ENCODE measurements at regions not wholly inside any gene's neighbourhood (a gene's known extent, or its start where the extent isn't known, plus 50 kb on each side); places are given as distances from the start of the nearest gene placed in this dataset.
"Not testable (repeated sequence)": the region's sequence is repeated elsewhere in the genome, so short reads cannot be mapped to it uniquely, and the experiment has no call there.

DNA sequence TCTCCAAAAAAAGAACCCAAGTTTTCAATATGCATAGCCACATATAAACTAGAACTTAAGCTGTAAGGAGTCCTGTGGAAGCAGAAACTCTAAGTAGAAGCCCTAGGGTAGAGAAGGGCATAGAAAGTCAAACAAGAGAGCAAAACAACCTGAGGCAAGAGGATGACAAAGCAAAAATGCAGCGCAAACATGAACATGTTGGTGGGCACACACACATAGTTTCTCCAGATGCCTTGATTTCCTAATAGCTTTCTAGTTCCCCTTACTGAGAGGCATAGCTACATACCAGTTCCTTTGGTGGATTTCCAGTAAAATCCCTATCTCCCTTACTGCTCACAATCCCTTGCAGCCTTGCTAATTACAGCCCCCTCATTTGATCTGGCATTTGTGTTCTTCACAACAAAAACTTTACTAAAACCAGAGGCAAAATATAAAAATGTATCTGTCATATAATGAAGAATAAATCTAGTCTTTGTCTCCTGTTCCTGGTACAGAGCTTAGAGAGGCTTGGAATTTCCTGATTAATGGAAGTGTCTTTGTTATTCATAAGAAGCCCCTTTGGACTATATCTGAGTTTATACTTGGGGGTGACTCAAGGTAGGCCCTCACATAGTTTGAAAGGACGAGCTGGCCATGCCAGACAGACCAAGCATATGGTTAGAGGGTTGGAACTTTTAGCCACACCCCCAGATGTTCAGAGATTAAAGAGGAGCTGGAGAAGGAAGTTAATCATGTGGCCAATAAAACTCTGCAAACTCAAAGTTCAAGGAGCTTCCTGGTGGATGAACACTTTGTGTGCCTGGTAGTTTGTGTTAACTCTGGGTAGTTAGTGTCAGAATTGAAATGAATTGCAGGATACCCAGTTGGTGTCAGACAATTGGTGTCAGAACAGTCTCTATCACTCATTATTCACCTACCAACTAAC lies 52.7 kb upstream of the ZCCHC13 start:
- DNase-seq: peak; percentile 69

- DNase-seq: no peak
Measured at GRCh38 chrX:74250574-74250973, 53.4 kb upstream of the ZCCHC13 start.

GRCh38 chrX:74249963-74250362 lies 54.0 kb upstream of the ZCCHC13 start:
- peak; percentile 67 for DNase-seq

DNA sequence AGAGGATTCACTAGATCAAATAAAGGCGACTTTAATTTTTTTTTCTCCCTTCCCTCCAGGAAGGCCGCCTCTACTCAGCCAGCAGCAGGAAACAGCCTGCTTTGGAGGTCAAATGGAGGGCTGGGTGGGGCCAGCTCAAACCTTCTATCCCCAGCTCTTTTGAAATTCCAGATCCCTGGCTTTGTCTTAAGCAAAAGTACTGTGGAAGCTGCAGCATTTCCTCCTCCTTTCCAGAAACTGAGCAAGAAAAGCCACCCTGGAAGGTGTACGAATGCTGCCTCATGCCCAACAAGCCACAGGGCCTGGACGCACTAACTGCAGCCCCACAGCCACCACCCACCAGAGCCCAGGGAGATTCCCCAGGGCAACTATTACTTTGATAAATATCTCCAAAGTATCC lies 55.1 kb upstream of the ZCCHC13 start:
- DNase-seq: no peak

DNA sequence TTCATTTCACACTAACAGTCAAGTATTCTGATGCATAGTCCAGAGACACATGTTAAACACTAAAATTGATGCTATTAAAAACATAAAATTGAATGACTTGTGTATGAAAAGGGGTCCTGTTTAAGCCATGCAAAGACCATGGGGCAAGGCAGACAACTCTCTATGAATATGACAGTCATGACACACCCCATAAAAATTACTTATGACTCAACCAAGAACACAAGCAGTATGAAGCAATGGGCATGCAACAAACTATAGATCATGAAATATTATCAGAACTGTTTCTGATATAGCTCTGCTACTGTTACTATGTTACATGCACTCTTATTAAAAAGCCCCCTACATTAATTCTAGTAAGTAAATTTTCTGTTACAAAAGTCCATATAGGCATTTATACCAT lies 57.5 kb upstream of the ZCCHC13 start:
- no peak for DNase-seq

DNA sequence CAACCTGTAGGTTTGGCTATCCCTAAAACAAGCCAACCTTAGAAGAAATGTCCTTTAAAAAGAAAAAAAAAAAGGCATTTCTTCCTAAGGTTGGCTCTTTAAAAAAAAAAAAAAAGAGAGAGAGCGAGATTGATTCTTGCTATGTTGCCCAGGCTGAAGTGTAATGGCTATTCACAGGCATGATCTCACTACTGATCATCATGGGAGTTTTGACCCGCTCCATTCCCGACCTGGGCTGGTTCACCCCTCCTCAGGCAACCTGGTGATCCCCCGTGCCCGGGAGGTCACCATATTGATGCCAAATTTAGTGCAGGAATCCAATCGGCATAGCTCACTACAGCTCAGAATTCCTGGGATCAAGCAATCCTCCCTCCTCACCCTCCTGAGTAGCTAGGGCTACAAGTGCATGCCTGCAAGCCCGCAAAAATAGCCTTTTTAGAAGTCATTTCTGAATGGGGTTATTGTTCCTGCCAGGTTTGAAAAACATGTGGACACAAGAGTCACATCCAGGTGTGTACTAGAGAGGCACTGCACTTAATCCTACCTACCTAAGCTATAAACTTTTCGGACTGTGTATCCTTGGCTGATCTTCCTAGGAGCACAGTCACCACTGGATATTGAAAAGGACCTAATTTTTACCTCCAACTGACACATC lies 61.4 kb upstream of the ZCCHC13 start:
- DNase-seq: no peak

DNA sequence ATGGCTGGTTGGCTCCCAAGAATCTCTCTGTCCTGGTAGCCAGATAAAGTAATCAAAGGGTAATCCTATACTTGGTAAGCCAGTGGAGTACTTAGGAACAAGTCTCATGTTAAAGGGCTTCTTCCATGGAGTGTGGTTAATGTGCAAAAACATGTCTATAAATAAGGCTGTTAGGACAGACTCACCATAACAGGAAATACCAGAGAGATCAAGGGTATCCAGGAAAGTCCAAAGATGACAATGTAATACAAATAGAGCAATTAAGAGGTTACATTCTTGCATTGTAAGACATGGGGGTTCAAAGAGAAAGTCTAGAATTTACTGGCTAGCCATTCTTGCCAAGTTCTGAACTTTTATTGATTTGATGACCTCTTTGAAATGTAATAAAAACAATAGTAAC lies 61.9 kb upstream of the ZCCHC13 start:
- no peak for DNase-seq

DNA sequence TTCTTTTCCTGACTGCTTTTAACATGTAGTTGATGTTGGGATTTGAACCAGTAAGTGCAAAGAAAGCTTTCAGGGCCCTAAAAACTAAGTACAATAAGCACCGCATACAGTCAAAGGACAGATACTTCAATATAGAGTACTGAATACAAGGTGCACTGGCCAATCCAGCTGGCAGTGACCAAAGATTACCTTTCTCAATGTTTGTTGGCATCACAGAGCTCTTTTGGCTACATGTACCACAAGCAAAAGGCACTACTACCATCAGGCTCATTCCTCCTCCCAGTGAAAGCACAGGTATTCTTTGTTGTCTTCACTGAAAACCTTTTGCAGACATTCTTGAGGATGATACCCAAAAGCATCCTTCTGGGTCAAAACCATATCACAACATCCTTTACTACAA lies 65.2 kb upstream of the ZCCHC13 start:
- no peak for DNase-seq

DNA sequence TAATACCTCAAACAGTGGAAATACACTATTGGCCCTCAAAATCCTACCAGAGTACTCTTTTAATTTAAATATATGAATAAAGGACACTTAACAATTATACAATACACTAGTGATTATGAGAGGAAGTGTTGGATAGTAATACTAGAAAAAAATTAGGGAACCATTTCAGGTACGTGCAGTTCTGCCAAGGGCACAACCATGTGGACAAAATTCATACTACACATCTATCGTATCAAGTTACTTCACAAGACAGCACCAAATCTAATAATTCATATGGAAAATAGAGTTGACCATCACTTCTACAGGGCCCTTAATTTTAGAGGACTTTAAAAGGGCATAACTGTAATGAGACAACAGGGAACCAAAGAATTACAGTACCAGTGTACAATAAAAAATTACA lies 69.2 kb upstream of the ZCCHC13 start:
- DNase-seq: peak; percentile 11

DNA sequence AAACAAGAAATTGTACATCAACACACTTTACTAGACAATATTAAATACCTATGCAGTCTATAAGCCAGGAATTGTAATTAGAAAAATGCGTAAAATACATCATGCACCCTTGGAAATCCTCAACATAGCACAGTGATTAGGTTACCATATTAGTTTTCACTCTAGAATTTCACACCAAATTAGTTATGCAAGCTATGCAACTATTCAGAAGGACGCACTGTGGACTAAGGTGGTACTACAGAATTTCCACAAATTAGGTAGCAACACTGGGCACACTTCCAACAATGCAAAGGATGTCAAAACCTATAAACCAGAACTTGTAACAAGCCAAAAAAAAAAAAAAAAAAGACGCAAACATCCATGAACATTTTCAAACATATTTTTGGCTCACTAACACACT lies 71.1 kb upstream of the ZCCHC13 start:
- DNase-seq: peak; percentile 62

- DNase-seq: no peak
Measured at GRCh38 chrX:74231625-74232024, 72.4 kb upstream of the ZCCHC13 start.

DNA sequence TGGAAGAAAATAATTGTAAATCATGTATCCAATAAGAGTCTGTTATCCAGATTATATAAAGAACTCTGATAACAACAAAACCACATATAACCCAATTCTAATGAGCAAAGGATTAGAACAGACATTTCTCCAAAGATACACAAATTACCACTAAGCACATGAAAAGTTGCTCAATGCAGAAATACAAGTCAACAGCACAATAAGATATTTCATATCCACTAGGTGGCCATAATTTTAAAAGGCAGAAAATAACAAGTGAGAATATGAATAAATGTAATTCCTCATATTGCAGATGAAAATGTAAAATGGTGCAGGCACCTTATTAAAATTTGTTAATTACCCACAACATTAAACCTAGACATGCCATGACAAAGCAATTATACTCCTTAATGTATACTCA lies 73.9 kb upstream of the ZCCHC13 start:
- no peak for DNase-seq

GRCh38 chrX:74225111-74225510 lies 78.9 kb upstream of the ZCCHC13 start:
- no peak for DNase-seq

DNA sequence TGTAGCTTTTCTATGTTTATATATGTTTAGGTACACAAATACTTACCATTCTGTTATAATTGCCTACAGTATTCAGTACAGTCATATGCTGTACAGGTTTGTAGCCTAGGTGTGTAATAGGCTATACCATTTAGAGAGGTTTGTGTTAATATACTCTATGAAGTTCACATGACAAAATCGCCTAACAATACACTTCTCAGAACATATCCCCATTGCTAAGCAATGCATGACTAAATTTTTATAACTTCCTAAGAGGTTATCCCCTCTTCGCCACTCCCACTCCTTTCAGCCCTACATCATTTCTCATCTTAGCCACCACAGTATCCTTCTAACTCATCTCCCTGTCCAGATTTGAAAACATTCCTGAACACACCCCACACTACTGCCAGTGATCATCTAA lies 83.7 kb upstream of the ZCCHC13 start:
- DNase-seq: no peak

GRCh38 chrX:74218895-74219294 lies 85.1 kb upstream of the ZCCHC13 start:
- no peak for DNase-seq

DNA sequence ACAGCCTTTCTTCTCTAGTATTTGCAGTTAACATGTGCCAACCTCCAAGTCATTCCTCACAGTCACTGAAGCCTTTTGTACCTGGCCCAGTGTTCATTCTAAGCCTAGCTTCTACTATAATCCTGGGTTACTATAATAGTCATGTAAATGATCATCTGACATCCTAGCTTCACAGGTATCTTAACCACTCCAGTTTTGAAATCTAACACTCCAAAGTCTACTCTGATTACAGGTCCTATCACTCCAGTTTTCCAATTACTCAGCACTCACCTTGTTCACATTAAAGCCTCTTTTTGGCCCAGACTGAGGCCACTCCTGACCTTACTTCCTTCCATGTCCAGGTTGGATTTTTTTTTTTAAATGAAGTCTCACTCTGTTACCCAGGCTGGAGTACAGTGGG lies 87.6 kb upstream of the ZCCHC13 start:
- no peak for DNase-seq

DNA sequence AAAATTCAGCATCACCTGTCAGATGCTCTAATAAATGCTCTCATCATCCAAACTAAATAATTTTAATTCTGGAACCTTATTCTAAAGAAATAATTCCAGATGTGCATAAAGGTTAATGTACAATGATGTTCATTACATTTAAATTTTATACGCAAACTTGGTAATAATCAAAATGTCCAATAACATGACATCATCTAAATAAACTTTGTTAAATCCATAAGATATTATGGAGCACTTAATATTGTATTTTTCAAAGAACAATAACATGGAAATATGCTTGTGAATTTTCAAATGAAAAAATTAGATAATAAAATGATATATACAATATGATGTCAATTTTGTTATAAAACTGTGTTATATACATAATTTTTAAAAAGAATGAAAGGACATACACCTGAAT lies 92.1 kb upstream of the ZCCHC13 start:
- no peak for DNase-seq

- no peak for DNase-seq
Measured at GRCh38 chrX:74207539-74207938, 96.4 kb upstream of the ZCCHC13 start.

DNA sequence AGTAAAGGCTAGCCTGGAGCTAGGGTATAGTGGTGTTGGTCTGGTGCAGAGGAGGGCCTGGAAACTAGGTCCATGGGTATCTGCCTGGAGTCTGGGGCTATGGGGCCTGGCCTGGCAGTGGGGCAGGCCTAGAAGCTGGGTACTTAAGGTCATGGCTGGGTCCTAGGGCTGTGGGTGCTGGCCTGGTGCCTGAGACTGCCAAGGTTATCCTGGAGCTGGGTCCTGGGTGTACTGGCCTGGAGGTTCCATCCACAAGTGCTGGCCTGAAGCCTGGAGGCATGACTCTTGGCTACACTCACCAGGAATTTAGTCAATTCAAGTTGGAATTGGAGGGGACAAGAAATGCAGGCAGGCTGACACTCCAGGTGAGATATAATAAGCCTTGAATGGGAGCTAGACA lies 108.4 kb upstream of the ZCCHC13 start:
- DNase-seq: no peak

GRCh38 chrX:74195120-74195519 lies 108.9 kb upstream of the ZCCHC13 start:
- no peak for DNase-seq

- DNase-seq: no peak
Measured at GRCh38 chrX:74187211-74187610, 116.8 kb upstream of the ZCCHC13 start.

DNA sequence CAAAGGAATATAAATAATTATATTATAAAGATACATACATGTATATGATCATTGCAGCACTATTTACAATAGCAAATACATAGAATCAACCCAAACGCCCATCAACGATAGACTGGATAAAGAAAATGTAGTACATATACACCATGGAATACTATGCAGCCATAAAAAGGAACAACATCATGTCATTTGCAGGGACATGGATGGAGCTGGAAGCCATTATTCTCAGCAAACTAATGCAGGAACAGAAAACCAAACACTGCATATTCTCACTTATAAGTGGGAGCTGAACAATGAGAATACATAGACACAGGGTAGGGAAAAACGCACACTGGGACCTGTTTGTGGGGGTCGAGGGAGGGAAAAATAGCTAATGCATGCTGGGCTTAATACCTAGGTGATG lies 120.9 kb upstream of the ZCCHC13 start:
- not testable (repeated sequence) for DNase-seq

- not testable (repeated sequence) for DNase-seq
Measured at GRCh38 chrX:74181976-74182375, 122.0 kb upstream of the ZCCHC13 start.

DNA sequence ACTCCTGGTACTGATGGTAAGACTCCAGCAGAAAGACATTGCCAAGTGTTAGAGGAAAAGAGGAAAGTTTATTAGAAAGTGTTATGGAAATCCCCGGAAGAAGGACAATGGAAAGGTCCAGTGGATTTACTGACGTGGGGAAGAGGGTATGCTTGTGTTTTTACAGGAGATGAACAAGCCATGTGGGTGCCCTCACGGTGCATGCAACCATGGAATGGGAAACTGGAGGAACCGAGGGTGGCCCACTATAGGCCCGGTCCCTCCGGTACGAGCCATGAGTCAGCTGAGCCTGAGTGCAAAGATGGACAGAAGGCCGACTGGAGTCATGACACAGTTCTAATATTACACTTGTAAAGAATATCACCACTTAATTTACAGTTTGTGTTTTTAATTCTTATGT lies 123.3 kb upstream of the ZCCHC13 start:
- DNase-seq: no peak

GRCh38 chrX:74179990-74180389 lies 124.0 kb upstream of the ZCCHC13 start:
- DNase-seq: no peak
